GM13976 (cell line): ENCODE measurements at regions not wholly inside any gene's neighbourhood (a gene's known extent, or its start where the extent isn't known, plus 50 kb on each side); places are given as distances from the start of the nearest gene placed in this dataset.
"Not testable (repeated sequence)": the region's sequence is repeated elsewhere in the genome, so short reads cannot be mapped to it uniquely, and the experiment has no call there.

Experiments used
- DNase-seq: peaks from one replicate; pipeline ENCODE4 v3.0.0; 2012; ENCODE audit warnings: low spot score
- in situ Hi-C: fragments of 300-500 bp; cut with MboI; formaldehyde crosslinking; loops from one replicate; pipeline ENCODE4 v1.12.0; 2022; ENCODE audit warnings: low sequenced_read_pairs, mixed read lengths, inconsistent platforms; ENCODE audit not compliant: unreplicated experiment
- TF ChIP-seq, protein P1 (sequence below): IDR thresholded peaks from 2 replicates; pipeline ENCODE4 v1.5.1; 2012; ENCODE audit warnings: borderline replicate concordance, mild to moderate bottlenecking; ENCODE audit not compliant: insufficient read depth; ENCODE audit errors: extremely low read depth, missing control alignments, control extremely low read depth

DNA sequence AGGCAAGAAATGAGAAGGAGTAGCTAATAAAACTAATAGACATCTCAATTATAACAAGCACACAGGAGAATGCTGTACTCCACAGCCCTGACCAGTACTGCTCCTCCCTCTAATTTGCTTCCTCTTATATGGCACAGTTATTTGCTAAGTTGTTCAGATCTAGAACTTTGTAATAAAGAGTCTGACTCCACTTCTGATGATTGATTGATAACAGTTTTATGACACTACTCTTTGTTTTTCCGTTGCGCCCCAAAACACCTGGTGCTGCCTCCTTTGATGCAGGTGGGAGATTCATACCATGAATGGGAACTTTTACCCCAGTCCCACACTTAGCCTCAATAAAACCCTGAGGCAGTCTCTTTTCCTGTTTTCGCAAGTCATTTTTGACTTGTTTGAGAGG lies 777.7 kb downstream of the GBE1 start:
- in situ Hi-C loops: no loop called here
- no peak for DNase-seq
- TF ChIP-seq, protein P1, sequence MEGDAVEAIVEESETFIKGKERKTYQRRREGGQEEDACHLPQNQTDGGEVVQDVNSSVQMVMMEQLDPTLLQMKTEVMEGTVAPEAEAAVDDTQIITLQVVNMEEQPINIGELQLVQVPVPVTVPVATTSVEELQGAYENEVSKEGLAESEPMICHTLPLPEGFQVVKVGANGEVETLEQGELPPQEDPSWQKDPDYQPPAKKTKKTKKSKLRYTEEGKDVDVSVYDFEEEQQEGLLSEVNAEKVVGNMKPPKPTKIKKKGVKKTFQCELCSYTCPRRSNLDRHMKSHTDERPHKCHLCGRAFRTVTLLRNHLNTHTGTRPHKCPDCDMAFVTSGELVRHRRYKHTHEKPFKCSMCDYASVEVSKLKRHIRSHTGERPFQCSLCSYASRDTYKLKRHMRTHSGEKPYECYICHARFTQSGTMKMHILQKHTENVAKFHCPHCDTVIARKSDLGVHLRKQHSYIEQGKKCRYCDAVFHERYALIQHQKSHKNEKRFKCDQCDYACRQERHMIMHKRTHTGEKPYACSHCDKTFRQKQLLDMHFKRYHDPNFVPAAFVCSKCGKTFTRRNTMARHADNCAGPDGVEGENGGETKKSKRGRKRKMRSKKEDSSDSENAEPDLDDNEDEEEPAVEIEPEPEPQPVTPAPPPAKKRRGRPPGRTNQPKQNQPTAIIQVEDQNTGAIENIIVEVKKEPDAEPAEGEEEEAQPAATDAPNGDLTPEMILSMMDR: no peak

DNA sequence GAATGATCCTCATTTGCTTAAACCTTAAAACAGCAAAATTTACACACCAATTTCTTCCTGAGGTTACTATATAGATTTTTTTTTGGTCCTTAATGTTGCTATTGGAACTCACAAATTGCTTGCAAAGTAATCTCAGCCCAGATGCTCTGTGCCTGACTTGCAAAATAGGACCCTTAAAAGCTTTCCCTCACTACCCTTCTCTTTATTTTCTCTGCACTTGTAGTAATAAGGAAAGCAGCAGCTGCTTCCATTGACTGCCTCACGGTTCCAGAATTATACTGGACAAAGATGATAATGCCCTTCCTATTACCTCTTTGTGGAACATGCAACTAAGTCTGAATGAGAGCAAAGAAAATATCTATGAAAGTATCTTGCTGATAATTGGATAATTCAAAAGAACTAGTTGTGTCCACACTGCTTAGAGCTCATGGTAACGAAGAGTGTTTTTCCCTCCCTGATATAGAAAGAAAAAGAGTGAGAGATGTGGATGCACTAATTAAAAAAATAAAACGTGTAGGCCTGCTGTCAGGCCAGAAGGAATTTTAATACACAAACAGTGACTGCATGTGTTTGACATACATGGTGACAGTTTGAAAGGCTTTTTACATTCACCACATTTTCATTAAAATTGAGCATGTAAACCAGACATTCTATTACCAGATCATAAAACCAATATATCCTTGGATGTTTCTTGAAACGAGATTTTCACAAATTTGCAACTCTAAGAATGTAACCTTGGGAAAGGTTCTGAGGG lies 783.1 kb downstream of the GBE1 start:
- in situ Hi-C loops: no loop called here
- no peak for DNase-seq
- TF ChIP-seq, protein P1: no peak

DNA sequence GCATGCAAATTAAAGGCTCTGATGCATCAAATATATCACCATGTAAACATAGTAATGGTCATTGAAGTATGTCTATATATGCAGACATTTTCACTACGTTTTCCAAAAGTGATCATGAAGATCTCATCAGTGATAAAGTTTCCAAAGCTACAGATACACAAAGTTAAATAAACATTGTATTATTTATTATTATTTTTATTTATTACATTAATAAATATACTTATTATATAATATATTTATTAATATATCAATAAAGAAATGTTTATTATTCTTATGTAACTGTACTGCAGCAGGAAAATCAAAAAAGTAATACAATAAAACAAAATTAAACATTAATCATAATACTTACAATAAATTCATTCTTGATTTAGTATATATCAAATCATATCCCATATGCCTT lies 791.2 kb downstream of the GBE1 start:
- in situ Hi-C loops: no loop called here
- DNase-seq: no peak
- TF ChIP-seq, protein P1: no peak

DNA sequence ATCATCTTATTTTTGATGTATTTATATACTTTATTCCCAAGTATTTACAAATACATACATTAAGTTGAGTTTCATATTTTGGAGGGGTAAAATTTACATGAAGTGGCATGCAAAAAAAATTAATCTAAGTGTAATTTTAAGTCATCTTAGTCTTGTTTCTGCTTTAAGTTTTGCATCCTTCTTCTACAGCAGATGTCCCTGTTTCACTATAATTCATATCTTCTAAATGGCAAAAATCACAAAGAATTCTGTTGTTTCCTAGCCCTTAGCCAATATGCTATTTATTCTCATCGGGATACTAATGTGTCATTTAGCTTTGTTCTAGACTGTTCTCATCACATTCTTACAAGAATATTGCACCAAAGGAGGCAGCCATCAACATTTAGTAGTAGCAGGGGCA lies 831.9 kb downstream of the GBE1 start:
- in situ Hi-C loops: no loop called here
- DNase-seq: no peak
- TF ChIP-seq, protein P1: no peak

DNA sequence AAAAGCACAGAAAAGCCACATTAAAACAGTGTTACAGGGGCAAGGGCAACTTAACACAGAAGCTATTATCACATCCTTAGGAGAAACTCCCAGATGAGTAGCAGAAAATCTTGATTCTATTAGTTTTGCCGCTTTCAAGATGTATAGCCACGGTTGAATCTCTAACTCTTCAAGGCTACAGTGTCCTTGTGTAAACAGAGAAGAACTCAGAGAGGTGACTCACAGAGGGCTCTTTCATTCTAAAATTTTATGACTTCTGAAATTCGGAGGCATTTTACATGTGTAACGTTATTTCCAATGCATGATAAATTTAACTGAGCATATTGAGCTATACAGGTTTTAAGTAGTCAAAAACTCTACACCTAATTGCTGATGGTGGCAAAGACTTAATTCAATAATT lies 846.6 kb downstream of the GBE1 start:
- in situ Hi-C loops: no loop called here
- TF ChIP-seq, protein P1: no peak
- DNase-seq: no peak

DNA sequence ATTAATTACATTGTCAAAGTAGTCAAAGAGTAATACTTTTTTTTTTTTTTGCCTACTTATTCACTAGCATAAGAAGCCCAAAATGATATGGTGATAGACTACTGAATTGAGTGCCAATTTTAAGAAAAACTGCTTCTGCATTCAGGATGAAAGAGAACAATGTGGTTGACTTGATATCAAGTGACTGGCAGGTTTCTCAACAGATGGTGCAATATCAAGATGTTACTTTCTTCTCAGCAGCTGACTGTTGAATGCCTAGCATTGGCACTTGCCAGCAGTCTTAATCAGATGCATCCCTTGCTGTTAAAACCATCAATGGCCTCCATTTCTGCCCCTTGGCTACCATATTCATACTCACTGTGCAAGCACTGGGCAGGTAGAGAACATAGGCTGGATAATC lies 863.2 kb downstream of the GBE1 start:
- DNase-seq: no peak
- in situ Hi-C loops: no loop called here

DNA sequence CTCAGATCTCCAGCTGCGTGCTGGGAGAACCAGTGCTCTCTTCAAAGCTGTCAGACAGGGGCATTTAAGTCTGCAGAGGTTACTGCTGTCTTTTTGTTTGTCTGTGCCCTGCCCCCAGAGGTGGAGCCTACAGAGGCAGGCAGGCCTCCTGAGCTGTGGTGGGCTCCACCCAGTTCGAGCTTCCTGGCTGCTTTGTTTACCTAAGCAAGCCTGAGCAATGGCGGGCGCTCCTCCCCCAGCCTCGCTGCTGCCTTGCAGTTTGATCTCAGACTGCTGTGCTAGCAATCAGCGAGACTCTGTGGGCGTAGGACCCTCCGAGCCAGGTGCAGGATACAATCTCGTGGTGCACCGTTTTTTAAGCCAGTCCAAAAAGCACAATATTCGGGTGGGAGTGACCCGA lies 864.4 kb downstream of the GBE1 start:
- in situ Hi-C loops, DNase-seq: not testable (repeated sequence)

More for the DNA sequence above, 863.2 kb downstream of the GBE1 start:
- TF ChIP-seq, protein P1: no peak
